ENCODE measurements at regions not wholly inside any gene's neighbourhood (a gene's known extent, or its start where the extent isn't known, plus 50 kb on each side); places are given as distances from the start of the nearest gene placed in this dataset.
"Not testable (repeated sequence)": the region's sequence is repeated elsewhere in the genome, so short reads cannot be mapped to it uniquely, and the experiment has no call there.

DNA sequence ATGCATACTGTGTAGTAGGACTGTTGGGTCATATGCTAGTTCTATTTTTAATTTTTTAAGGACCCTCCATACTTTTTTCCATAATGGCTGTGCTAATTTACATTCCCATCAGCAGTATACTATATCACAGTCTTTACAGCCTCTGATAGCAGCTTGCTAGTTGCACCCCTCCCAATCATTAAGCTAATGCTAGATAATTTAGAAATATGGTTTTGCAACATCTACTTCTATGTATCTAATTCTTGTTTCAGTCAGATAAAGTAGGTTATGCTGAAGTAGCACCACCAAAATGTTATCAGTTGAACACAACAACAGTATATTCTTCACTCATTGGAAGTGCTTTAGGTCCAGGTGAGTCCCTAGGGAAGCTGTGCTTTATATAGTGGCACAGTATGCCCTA lies 522.7 kb upstream of the HTR2C start (continued):
- TF ChIP-seq, protein P1, sequence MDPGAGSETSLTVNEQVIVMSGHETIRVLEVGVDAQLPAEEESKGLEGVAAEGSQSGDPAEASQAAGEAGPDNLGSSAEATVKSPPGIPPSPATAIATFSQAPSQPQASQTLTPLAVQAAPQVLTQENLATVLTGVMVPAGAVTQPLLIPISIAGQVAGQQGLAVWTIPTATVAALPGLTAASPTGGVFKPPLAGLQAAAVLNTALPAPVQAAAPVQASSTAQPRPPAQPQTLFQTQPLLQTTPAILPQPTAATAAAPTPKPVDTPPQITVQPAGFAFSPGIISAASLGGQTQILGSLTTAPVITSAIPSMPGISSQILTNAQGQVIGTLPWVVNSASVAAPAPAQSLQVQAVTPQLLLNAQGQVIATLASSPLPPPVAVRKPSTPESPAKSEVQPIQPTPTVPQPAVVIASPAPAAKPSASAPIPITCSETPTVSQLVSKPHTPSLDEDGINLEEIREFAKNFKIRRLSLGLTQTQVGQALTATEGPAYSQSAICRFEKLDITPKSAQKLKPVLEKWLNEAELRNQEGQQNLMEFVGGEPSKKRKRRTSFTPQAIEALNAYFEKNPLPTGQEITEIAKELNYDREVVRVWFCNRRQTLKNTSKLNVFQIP (CRISPR knock-in tag; IDR thresholded peaks at IDR 0.05; ENCODE audit: borderline replicate concordance, low read depth), result no peak
- TF ChIP-seq, protein P2, sequence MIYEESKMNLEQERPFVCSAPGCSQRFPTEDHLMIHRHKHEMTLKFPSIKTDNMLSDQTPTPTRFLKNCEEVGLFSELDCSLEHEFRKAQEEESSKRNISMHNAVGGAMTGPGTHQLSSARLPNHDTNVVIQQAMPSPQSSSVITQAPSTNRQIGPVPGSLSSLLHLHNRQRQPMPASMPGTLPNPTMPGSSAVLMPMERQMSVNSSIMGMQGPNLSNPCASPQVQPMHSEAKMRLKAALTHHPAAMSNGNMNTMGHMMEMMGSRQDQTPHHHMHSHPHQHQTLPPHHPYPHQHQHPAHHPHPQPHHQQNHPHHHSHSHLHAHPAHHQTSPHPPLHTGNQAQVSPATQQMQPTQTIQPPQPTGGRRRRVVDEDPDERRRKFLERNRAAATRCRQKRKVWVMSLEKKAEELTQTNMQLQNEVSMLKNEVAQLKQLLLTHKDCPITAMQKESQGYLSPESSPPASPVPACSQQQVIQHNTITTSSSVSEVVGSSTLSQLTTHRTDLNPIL (CRISPR knock-in tag; IDR thresholded peaks at IDR 0.05; ENCODE audit: low read depth), result no peak
- no peak for TF ChIP-seq TCF4 (CRISPR knock-in tag; IDR thresholded peaks at IDR 0.05; ENCODE audit: borderline replicate concordance)
- no peak for TF ChIP-seq PPARA (CRISPR knock-in tag; IDR thresholded peaks at IDR 0.05; ENCODE audit: borderline replicate concordance)
- no peak for TF ChIP-seq CSDC2 (CRISPR knock-in tag; IDR thresholded peaks at IDR 0.05)

DNA sequence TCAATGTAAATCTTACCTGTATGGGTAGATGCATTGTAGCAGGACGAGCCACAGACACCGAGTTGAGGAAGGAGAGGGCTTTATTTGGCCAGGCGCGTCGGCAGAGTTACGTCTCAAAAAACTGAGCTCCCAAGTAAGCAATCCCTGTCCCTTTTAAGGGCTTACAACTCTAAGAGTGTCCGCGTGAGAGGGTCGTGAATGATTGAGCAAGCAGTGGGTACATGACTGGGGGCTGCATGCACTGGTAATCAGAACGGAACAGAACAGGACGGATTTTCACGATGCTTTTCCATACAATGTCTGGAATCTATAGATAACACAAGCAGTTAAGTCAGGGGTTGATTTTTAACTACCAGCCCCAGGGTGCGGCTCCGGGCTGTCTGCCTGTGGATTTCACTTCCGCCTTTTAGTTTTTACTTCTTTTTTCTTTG lies 524.9 kb upstream of the HTR2C start:
- no peak for TF ChIP-seq PPARA (CRISPR knock-in tag; IDR thresholded peaks at IDR 0.05; ENCODE audit: borderline replicate concordance)
- no peak for TF ChIP-seq ARNTL (CRISPR knock-in tag; IDR thresholded peaks at IDR 0.05; ENCODE audit: borderline replicate concordance, low read depth)
- no peak for ATAC-seq

DNA sequence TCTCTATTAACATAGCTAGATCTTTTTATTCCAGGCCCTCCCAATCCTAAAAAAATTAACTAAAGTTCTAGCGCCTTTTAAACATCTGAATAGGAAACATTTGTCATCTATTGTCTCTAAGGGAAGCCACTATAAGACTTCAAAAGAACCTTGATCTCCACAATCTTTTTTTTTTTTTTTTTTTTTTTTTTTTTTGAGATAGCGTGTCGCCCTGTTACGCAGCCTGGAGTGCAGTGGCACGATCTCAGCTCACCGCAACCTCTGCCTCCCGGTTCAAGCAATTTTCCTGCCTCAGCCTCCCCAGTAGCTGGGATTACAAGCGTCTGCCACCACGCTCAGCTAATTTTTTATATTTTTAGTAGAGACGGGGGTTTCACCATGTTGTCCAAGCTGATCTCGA lies 526.5 kb upstream of the HTR2C start:
- ATAC-seq, result not testable (repeated sequence)

DNA sequence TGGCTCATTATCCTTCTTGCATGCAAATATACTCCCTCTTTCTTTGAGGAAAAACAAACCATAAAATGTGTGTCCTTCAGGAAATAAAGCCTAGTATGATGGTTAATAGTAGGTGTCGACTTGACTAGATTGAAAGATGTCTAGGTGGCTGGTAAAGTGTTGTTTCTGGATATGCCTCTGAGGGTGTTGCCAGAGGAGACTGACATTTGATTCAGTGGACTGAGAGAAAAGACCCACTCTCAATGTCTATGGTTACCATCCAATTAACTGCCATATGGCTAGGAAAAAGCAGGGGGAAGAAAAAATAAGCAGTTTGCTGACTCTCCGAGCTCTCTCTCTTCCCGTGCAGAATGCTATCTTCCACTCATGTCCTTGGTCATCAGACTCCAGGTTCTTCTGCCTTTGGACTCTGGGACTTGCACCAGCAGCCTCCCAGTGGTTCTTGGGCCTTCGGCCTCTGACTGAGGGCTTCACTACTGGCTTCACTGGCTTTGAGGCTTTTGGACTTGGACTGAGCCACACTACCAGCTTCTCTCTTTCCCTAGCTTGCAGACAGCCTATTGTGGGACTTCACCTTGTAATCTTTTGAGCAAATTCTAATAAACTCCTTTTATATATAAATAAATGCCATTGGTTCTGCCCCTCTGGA lies 532.1 kb upstream of the HTR2C start:
- ATAC-seq, result no peak
- no peak for TF ChIP-seq TOX (CRISPR knock-in tag; IDR thresholded peaks at IDR 0.05; ENCODE audit: borderline replicate concordance)
- TF ChIP-seq, protein P3, sequence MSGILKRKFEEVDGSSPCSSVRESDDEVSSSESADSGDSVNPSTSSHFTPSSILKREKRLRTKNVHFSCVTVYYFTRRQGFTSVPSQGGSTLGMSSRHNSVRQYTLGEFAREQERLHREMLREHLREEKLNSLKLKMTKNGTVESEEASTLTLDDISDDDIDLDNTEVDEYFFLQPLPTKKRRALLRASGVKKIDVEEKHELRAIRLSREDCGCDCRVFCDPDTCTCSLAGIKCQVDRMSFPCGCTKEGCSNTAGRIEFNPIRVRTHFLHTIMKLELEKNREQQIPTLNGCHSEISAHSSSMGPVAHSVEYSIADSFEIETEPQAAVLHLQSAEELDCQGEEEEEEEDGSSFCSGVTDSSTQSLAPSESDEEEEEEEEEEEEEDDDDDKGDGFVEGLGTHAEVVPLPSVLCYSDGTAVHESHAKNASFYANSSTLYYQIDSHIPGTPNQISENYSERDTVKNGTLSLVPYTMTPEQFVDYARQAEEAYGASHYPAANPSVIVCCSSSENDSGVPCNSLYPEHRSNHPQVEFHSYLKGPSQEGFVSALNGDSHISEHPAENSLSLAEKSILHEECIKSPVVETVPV (CRISPR knock-in tag; IDR thresholded peaks at IDR 0.05), result no peak
- no peak for TF ChIP-seq BACH2 (CRISPR knock-in tag; IDR thresholded peaks at IDR 0.05; ENCODE audit: borderline replicate concordance)
- no peak for TF ChIP-seq OSR1 (CRISPR knock-in tag; IDR thresholded peaks at IDR 0.05)
- no peak for TF ChIP-seq ZNF70 (CRISPR knock-in tag; IDR thresholded peaks at IDR 0.05)
- TF ChIP-seq RARB (CRISPR knock-in tag; IDR thresholded peaks at IDR 0.05), result no peak
- no peak for TF ChIP-seq GLIS3 (CRISPR knock-in tag; IDR thresholded peaks at IDR 0.05)
- no peak for TF ChIP-seq ZFP3 (CRISPR knock-in tag; IDR thresholded peaks at IDR 0.05)
- TF ChIP-seq ZC3H10 (CRISPR knock-in tag; IDR thresholded peaks at IDR 0.05), result no peak
- TF ChIP-seq, protein P2 (CRISPR knock-in tag; IDR thresholded peaks at IDR 0.05; ENCODE audit: low read depth), result no peak
- TF ChIP-seq, protein P4, sequence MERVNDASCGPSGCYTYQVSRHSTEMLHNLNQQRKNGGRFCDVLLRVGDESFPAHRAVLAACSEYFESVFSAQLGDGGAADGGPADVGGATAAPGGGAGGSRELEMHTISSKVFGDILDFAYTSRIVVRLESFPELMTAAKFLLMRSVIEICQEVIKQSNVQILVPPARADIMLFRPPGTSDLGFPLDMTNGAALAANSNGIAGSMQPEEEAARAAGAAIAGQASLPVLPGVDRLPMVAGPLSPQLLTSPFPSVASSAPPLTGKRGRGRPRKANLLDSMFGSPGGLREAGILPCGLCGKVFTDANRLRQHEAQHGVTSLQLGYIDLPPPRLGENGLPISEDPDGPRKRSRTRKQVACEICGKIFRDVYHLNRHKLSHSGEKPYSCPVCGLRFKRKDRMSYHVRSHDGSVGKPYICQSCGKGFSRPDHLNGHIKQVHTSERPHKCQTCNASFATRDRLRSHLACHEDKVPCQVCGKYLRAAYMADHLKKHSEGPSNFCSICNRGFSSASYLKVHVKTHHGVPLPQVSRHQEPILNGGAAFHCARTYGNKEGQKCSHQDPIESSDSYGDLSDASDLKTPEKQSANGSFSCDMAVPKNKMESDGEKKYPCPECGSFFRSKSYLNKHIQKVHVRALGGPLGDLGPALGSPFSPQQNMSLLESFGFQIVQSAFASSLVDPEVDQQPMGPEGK (CRISPR knock-in tag; IDR thresholded peaks at IDR 0.05; ENCODE audit: borderline replicate concordance), result no peak
- TF ChIP-seq CSDC2 (CRISPR knock-in tag; IDR thresholded peaks at IDR 0.05), result no peak
- TF ChIP-seq PPARA (CRISPR knock-in tag; IDR thresholded peaks at IDR 0.05; ENCODE audit: borderline replicate concordance), result no peak
- TF ChIP-seq ZFP30 (CRISPR knock-in tag; IDR thresholded peaks at IDR 0.05), result no peak

DNA sequence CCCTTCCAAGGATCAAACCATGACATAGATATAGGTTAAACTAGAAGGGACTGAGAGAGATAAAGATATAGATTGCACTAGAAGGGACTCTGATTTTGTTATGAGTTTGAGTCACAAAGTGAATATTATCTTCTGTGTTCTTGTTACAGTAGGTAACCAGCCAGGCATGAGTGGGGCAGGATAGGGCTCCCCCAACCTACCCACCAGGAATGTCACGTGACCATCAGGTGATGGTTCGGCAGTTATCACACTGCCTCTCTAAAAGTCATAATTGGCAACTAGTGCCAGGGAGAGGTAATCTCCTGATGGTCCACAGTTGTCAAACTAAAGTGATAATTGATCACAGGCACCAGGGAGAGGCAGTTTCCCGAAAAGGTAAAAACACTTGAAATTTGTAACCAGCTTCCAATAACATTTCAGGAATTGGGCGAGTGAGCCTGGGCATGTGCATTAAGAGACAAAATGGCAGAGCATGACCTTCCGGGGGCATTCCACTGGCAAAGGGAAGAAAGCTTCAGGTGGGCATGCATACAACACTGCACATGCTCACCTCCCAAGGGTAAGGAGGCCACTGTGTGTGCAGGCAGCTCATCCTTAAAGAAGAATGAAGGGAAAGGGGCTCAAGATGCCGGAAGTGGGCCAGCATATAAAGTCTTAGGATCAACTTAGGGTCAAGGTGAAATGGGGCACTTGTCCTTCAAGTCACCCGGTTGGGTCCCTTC lies 533.6 kb upstream of the HTR2C start:
- TF ChIP-seq ESRRG (CRISPR knock-in tag; IDR thresholded peaks at IDR 0.05) (no peak), ZNF565 (CRISPR knock-in tag; conservative IDR thresholded peaks at IDR 0.05; ENCODE audit: low read depth) (no peak)
- no peak for ATAC-seq

All from SK-N-SH treated with all-trans-retinoic acid at 6 μM for 48 hours (cell line).